Coronary artery (tissue), 2 donors: ENCODE measurements at regions not wholly inside any gene's neighbourhood (a gene's known extent, or its start where the extent isn't known, plus 50 kb on each side); places are given as distances from the start of the nearest gene placed in this dataset.
A peak's percentile ranks its signal among the peaks of the same experiment; 100 is the strongest.

Experiments used
- DNase-seq: peaks from one replicate; pipeline ENCODE4 v3.0.0-alpha.2; 2017; ENCODE audit warnings: low spot score
- H3K27ac ChIP-seq, 2 donors: fragments of 200-600 bp; sonication (generic); one replicate each; pipeline ENCODE4 v1.5.1; 2016 to 2019
- H3K4me3 ChIP-seq: fragments of 200-600 bp; sonication (generic); 2 replicates; pipeline ENCODE4 v1.5.1; 2016; ENCODE audit warnings: mild to moderate bottlenecking, moderate library complexity
- TF ChIP-seq, protein P1 (sequence below): fragments of 200-600 bp; sonication (generic); IDR thresholded peaks from one replicate; pipeline ENCODE4 v1.5.1; 2019; ENCODE audit warnings: antibody characterized with exemption

DNA sequence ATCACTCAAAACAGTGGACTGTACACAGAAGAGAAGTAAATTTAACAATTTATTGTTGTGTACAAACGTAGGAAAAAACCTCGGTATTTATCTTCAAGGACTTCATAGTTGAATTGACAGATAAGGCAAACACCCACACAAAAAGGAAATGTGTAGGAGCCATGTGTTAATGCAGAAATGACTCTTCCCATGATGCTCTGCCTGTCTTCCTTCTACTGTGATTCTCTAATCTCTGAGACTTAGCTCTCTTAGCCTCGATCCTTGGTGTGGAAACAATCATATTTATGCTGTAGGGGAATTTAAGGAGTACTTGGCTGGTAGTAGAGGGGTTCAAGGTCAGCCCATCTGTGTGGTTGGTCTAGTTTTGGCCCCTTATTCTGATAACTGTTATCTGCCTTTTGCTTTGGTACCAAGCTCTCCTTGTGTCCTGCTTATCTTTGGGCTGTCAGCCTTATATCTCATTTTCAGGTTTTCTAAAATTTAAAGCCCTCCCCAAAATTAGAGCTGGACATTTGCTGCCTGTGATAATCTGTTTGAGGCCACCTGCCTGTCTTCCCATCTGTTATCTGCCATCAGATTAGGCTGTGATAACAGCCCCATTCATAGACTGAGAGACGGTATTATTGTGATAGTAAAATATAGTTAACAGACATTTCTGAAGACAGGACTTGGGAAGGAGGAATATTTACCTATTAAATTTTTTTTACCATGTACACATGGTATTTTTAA is 81.7 kb downstream of the GPR85 start:
- TF ChIP-seq, protein P1, sequence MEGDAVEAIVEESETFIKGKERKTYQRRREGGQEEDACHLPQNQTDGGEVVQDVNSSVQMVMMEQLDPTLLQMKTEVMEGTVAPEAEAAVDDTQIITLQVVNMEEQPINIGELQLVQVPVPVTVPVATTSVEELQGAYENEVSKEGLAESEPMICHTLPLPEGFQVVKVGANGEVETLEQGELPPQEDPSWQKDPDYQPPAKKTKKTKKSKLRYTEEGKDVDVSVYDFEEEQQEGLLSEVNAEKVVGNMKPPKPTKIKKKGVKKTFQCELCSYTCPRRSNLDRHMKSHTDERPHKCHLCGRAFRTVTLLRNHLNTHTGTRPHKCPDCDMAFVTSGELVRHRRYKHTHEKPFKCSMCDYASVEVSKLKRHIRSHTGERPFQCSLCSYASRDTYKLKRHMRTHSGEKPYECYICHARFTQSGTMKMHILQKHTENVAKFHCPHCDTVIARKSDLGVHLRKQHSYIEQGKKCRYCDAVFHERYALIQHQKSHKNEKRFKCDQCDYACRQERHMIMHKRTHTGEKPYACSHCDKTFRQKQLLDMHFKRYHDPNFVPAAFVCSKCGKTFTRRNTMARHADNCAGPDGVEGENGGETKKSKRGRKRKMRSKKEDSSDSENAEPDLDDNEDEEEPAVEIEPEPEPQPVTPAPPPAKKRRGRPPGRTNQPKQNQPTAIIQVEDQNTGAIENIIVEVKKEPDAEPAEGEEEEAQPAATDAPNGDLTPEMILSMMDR = no peak
- Histone ChIP-seq H3K4me3 (no peak overlapping the region), H3K27ac (no peak overlapping the region)
- DNase-seq = no peak

DNA sequence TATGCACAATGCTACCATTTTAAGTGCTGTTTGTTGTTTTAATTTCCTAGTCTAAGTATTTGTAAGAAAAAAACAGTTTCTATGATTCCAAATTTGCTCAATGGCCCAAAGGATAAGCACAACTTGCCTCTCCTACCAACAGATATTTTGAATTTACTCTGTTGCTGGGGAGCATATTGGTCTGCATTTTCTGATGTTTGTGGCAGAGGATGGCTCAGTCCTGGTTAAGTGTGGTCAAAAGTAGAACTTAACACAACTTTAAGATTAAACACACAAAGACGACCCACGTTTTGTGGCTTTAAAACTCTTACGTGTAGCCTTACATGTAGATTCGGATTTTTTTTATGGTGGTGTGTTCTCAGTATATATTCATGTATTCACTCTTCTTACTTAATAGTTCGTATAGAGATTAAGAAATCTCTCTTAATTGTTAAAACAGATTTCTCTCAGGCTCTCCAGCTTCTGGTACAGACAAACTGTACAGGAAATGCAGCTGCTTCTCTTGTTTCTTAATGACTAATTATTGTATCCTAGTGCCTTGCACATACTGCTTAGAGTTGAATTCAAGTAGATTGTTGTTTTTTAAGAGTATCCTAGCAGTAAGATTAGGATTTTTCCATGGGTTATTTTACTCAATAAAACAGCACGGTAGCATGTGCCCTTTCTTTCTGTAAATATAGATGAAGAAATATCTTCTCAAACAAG is 86.2 kb downstream of the GPR85 start:
- H3K4me3 ChIP-seq = no peak overlapping the region
- no peak for DNase-seq
- no peak overlapping the region for H3K27ac ChIP-seq
- TF ChIP-seq, protein P1 = no peak

- DNase-seq = no peak
- no peak overlapping the region for H3K4me3 ChIP-seq
- TF ChIP-seq, protein P1 = no peak
- no peak overlapping the region for H3K27ac ChIP-seq
Observed at GRCh38 chr7:112997831-112998230, 88.8 kb downstream of the GPR85 start.

- no peak for DNase-seq
- no peak overlapping the region for H3K27ac ChIP-seq
- TF ChIP-seq, protein P1 = no peak
Observed at GRCh38 chr7:112996331-112996871, 90.2 kb downstream of the GPR85 start.

GRCh38 chr7:112995059-112995824 is 91.4 kb downstream of the GPR85 start:
- Histone ChIP-seq H3K27ac (peak overlapping the region in 1 of 2 donors; percentile 63), H3K4me3 (peak overlapping the region; percentile 18)
- TF ChIP-seq, protein P1 = no peak
- no peak for DNase-seq

More at GRCh38 chr7:112996331-112996871, 90.2 kb downstream of the GPR85 start:
- no peak overlapping the region for H3K4me3 ChIP-seq

GRCh38 chr7:112994656-112995055 is 92.0 kb downstream of the GPR85 start:
- TF ChIP-seq, protein P1 = no peak
- DNase-seq = no peak
- H3K27ac ChIP-seq = peak overlapping the region in 1 of 2 donors; percentile 33
- H3K4me3 ChIP-seq = no peak overlapping the region
